Occipital lobe (tissue), 1 donor: ENCODE measurements at regions not wholly inside any gene's neighbourhood (a gene's known extent, or its start where the extent isn't known, plus 50 kb on each side); places are given as distances from the start of the nearest gene placed in this dataset.
"Not testable (repeated sequence)": the region's sequence is repeated elsewhere in the genome, so short reads cannot be mapped to it uniquely, and the experiment has no call there.

Experiments used
- DNase-seq: peaks from one replicate; lab custom pipeline; 2025; lab: John Stamatoyannopoulos, UW

DNA sequence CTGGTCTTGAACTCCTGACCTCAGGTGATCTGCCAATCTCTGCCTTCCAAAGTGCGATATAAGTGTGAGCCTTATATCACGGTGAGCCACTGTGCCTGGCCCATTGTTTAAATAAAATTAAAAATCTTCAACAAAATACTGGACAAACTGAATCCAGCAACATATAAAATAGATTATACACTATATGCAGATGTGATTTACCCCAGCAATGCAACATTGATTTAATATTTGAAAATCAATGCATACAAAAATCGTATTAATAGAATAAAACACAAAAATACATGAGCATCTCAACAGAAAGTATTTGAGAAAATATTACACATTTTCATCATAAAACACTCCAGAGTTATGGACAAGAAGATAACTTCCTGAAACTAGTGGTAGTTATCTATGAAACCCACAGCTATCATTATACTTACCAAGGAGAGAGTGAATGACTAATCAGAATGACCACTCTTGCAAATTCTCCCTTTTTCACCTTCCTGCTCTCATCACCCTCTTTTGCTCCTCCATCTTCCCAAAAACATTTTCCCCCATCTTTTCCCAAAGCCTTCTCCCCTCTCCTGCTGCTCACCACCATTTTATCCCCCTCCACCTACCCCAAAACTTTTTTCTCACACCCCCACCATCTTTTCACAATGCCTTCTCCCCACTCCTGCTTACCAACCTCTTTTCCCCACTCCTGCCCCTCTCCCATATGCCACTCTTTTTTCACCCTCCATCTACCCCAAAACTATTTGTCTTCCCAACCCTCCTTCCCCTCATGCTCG, 122.1 kb upstream of the VPREB1 start:
- DNase-seq = no peak

- no peak for DNase-seq
These were observed 123.1 kb upstream of the VPREB1 start for GRCh38 chr22:22121445-22121844.

GRCh38 chr22:22120160-22120559, 124.4 kb upstream of the VPREB1 start:
- DNase-seq = no peak

- DNase-seq = no peak
These were observed 125.6 kb upstream of the VPREB1 start for GRCh38 chr22:22118987-22119386.

GRCh38 chr22:22117864-22118544, 126.6 kb upstream of the VPREB1 start:
- DNase-seq = not testable (repeated sequence)

GRCh38 chr22:22116997-22117770, 127.4 kb upstream of the VPREB1 start:
- not testable (repeated sequence) for DNase-seq

DNA sequence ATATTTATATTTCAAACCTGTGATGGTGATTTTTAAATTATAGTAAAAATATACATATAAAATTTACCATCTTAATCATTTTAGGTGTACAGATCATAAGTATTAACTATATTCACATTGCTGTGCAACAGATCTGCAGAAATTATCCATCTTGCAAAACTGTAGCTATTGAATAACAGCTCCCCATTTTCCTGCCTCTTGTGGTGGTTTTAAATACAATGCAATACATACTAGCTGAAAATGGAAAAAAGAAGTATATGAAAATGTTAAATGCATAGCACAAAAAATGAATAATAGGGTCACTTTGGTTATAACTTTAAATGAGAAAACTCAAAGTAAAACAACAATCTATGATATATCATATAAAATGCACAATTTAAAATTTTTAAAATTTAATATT, 130.9 kb upstream of the VPREB1 start:
- no peak for DNase-seq

- no peak for DNase-seq
These were observed 130.1 kb upstream of the TOP3B start for GRCh38 chr22:22112533-22113294.

- no peak for DNase-seq
These were observed 129.4 kb upstream of the TOP3B start for GRCh38 chr22:22111983-22112382.

DNA sequence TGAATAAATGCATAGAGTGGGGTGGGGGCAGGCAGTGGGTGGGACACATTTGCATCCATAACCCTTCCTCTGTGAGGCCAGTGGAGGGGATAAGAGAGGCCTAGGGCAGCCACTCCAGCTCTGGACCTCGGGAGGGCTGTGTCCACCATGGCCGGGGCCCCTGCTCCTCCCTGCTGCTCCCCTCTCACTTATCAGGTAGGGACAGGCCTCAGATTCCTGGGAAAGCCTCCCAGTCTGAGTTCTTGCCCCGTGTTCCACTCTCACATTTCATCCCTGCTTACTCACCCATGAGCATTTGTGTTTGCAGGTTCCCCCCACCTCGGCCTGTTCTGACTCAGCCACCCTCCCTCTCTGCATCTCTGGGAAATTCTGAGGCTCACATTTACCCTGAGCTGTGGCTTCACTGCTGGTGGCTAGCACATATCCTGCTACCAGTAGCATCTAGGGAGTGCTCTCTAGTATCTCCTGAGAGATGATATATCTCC, 128.7 kb upstream of the TOP3B start:
- DNase-seq = no peak

GRCh38 chr22:22110548-22111266, 128.1 kb upstream of the TOP3B start:
- no peak for DNase-seq

DNA sequence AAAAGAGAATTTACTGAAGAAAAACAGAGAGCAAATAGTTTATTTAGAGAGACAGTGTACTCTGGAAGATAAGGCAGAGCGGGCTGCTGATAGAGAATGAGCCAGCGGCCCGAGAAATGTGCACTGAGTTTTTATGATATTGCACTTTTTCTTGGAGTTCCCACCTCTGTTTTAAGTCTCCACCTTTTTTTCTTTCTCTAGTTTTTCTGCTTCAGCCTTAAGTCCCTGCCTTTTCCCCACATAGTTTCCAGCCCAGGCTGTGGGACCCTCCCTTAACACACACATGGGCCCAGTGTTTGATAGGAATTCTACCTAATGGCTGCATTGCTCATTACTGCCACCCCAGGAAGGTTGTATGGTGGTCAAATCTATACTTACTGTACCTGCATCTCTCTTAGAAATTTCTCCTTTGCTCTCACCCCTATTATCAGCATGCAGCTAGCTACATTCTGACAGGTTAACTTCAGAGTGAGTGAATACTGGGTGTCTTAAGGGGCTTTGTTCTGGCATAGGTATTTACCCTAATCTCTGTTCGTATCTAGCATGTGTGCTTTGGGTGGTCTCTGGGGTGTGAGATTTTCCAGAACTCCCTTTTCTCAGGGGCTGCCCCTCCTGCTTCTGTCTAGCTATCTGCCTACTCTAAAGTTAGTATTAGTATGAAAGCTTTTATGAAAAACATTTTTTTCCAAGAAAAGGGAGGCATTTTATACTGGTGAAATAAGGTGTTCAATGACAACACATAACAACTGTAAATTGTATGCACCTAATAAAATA, 127.3 kb upstream of the TOP3B start:
- no peak for DNase-seq

GRCh38 chr22:22106855-22107254, 124.3 kb upstream of the TOP3B start:
- no peak for DNase-seq

- no peak for DNase-seq
These were observed 122.8 kb upstream of the TOP3B start for GRCh38 chr22:22105364-22105763.

- DNase-seq = no peak
These were observed 120.7 kb upstream of the TOP3B start for GRCh38 chr22:22103078-22103875.

- no peak for DNase-seq
These were observed 117.5 kb upstream of the TOP3B start for GRCh38 chr22:22099833-22100812.

- no peak for DNase-seq
These were observed 116.6 kb upstream of the TOP3B start for GRCh38 chr22:22099194-22099486.
